Neuronal stem cell (in vitro differentiated cells): ENCODE measurements at regions not wholly inside any gene's neighbourhood (a gene's known extent, or its start where the extent isn't known, plus 50 kb on each side); places are given as distances from the start of the nearest gene placed in this dataset.
"Not testable (repeated sequence)": the region's sequence is repeated elsewhere in the genome, so short reads cannot be mapped to it uniquely, and the experiment has no call there.

Experiments used
- DNase-seq: peaks from one replicate; pipeline ENCODE4 v3.0.0-alpha.2; 2013; ENCODE audit warnings: low spot score
- H2AFZ ChIP-seq: one replicate; pipeline ENCODE4 v1.6.1; 2013; ENCODE audit warnings: mild to moderate bottlenecking, low read length, inconsistent platforms
- H2AK5ac ChIP-seq: 2 replicates; pipeline ENCODE4 v1.6.1; 2013; ENCODE audit warnings: low read depth, mild to moderate bottlenecking, inconsistent platforms, low read length, moderate library complexity, mixed read lengths
- H2BK120ac ChIP-seq: 2 replicates; pipeline ENCODE4 v1.6.1; 2013; ENCODE audit warnings: low read depth, mild to moderate bottlenecking, inconsistent platforms, low read length, moderate library complexity, mixed read lengths
- H2BK12ac ChIP-seq: one replicate; pipeline ENCODE4 v1.6.1; 2013; ENCODE audit warnings: low read length, inconsistent platforms
- H2BK15ac ChIP-seq: 2 replicates; pipeline ENCODE4 v1.6.1; 2013; ENCODE audit warnings: mild to moderate bottlenecking, low read length, inconsistent platforms, mixed read lengths
- H2BK5ac ChIP-seq: one replicate; pipeline ENCODE4 v1.6.1; 2013; ENCODE audit warnings: inconsistent platforms, mild to moderate bottlenecking, low read length, moderate library complexity
- H3K14ac ChIP-seq: one replicate; pipeline ENCODE4 v1.6.1; 2013; ENCODE audit warnings: low read length, inconsistent platforms
- H3K18ac ChIP-seq: 2 replicates; pipeline ENCODE4 v1.6.1; 2013; ENCODE audit warnings: low read length, inconsistent platforms
- H3K23ac ChIP-seq: 2 replicates; pipeline ENCODE4 v1.6.1; 2013; ENCODE audit warnings: low read depth, mild to moderate bottlenecking, mixed read lengths, low read length, inconsistent platforms; ENCODE audit not compliant: poor library complexity
- H3K27ac ChIP-seq: replicated peaks from 3 replicates; pipeline ENCODE4 v1.5.1; 2013; ENCODE audit warnings: low read length, inconsistent platforms
- H3K27me3 ChIP-seq, 3 experiments: 2 replicates each; pipeline ENCODE4 v1.6.1; 2013; ENCODE audit warnings: low read length in 3 of 3, mild to moderate bottlenecking in 2 of 3, inconsistent platforms in 1 of 3, low read depth in 1 of 3, mixed read lengths in 1 of 3, moderate library complexity in 1 of 3; ENCODE audit not compliant: control insufficient read depth in 3 of 3, insufficient read depth in 3 of 3
- H3K36me3 ChIP-seq, 2 donors: replicated peaks in 1 of 2; 2 replicates each; pipeline ENCODE4 v1.6.1; 2013; ENCODE audit warnings: low read length in 2 of 2; ENCODE audit not compliant: control insufficient read depth in 2 of 2, insufficient read depth in 2 of 2
- H3K4ac ChIP-seq: 2 replicates; pipeline ENCODE4 v1.6.1; 2013; ENCODE audit warnings: inconsistent platforms, mild to moderate bottlenecking, low read length, moderate library complexity
- H3K4me1 ChIP-seq, 2 donors: 1 replicate in 1 of 2; 2 replicates in 1 of 2; pipeline ENCODE4 v1.6.1; 2013; ENCODE audit warnings: low read length in 2 of 2, low read depth in 1 of 2; ENCODE audit not compliant: control insufficient read depth in 2 of 2, insufficient read depth in 1 of 2
- H3K4me2 ChIP-seq: one replicate; pipeline ENCODE4 v1.6.1; 2013; ENCODE audit warnings: mild to moderate bottlenecking, low read length, inconsistent platforms; ENCODE audit not compliant: insufficient read depth, poor library complexity, severe bottlenecking
- H3K4me3 ChIP-seq, 2 donors: 2 replicates each; pipeline ENCODE4 v1.5.1; 2013; ENCODE audit warnings: low read length in 2 of 2, mild to moderate bottlenecking in 2 of 2, inconsistent platforms in 1 of 2, moderate library complexity in 1 of 2
- H3K79me1 ChIP-seq: one replicate; pipeline ENCODE4 v1.6.1; 2013; ENCODE audit warnings: low read depth, mild to moderate bottlenecking, inconsistent platforms, low read length, moderate library complexity
- H3K9ac ChIP-seq: one replicate; pipeline ENCODE4 v1.6.1; 2013; ENCODE audit warnings: mild to moderate bottlenecking, low read depth, low read length, inconsistent platforms; ENCODE audit not compliant: poor library complexity
- H3K9me3 ChIP-seq, 2 donors: replicated peaks in 1 of 2; 2 replicates each; pipeline versions ENCODE3 to v1.6.1; 2013; ENCODE audit warnings: low read length in 2 of 2, mild to moderate bottlenecking in 2 of 2, inconsistent platforms in 1 of 2, low read depth in 1 of 2, mixed read lengths in 1 of 2, moderate library complexity in 1 of 2; ENCODE audit not compliant: control insufficient read depth in 2 of 2, insufficient read depth in 1 of 2
- H4K8ac ChIP-seq: one replicate; pipeline ENCODE4 v1.6.1; 2013; ENCODE audit warnings: low read depth, mild to moderate bottlenecking, inconsistent platforms, low read length, moderate library complexity
- H4K91ac ChIP-seq: one replicate; pipeline ENCODE4 v1.6.1; 2013; ENCODE audit warnings: low read length, low read depth, mild to moderate bottlenecking, inconsistent platforms; ENCODE audit not compliant: poor library complexity
- WGBS, 2 donors: extraction: QIAGEN DNeasy Blood & Tissue Kit; methylation state at CpG; one replicate each; pipeline ENCODE4 v1.1.7; 2013; ENCODE audit warnings: missing lambda C conversion rate in 2 of 2, mixed read lengths in 1 of 2; ENCODE audit not compliant: insufficient read length in 2 of 2, insufficient replicate concordance in 1 of 2; ENCODE audit errors: extremely low coverage in 2 of 2; 5-methylcytosine and 5-hydroxymethylcytosine counted together

DNA sequence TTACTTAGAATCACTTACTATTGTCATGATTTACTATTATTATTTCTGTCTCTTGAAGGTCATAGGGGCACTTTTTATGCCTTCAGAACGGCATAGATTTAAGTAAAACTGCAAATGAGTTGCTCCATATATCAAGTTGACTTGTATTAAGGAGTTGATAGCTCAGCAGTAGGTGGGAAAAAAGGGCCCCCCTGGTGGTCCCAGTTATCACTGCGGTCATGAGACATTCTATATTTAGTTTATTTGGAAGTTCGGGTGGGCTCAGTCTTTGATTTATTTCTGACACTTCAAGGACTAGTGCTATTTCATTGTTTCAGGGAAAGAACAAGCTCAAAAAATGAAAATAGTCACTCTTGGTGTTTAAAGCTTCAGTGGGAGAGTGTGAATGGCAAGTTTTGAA, 159.3 kb downstream of the SLC24A2 start:
- Histone ChIP-seq H3K4me1 (no peaks in the 10 kb centered on the region), H3K9me3 (no peaks in the 10 kb centered on the region)

DNA sequence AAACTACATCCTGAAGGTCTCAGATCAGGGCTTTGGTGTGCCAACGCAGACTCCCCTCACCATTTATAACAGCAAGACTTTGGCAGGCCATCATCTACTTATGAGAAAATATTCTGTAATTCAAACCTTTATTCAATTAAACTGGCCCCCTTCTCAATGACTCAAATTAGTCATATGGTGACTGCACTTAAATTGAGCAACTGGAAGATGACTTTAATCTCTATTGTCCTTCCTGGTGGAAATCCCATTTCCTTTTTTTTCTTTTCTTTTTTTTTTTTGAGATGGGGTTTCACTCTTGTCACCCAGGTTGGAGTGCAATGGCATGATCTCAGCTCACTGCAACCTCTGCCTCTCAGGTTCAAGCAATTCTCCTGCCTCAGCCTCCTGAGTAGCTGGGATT, 163.4 kb downstream of the SLC24A2 start:
- H4K91ac ChIP-seq, H3K18ac ChIP-seq, H3K9ac ChIP-seq, H3K79me1 ChIP-seq, H3K4me3 ChIP-seq, H3K27me3 ChIP-seq, H3K4me1 ChIP-seq, H3K9me3 ChIP-seq, DNase-seq, H2AFZ ChIP-seq, H3K14ac ChIP-seq, H3K27ac ChIP-seq, H3K4me2 ChIP-seq, H2BK15ac ChIP-seq, H2BK5ac ChIP-seq, H2BK12ac ChIP-seq, H3K23ac ChIP-seq, H2AK5ac ChIP-seq, H3K36me3 ChIP-seq, H2BK120ac ChIP-seq, H4K8ac ChIP-seq, H3K4ac ChIP-seq: not testable (repeated sequence)
- WGBS, 2 donors = no CpG with 5 or more reads among the region's 1 CpG

More for the DNA sequence above, 159.3 kb downstream of the SLC24A2 start:
- H3K18ac ChIP-seq = no peak overlapping the region
- no peak overlapping the region for H3K4ac ChIP-seq
- no peak for DNase-seq
- no peak overlapping the region for H2AFZ ChIP-seq
- H2BK15ac ChIP-seq = no peak overlapping the region
- H3K79me1 ChIP-seq = no peaks in the 10 kb centered on the region
- no CpG with 5 or more reads among the region's 3 CpGs for WGBS, 2 donors
- no peak overlapping the region for H3K27ac ChIP-seq
- H2AK5ac ChIP-seq = no peak overlapping the region
- no peaks in the 10 kb centered on the region for H3K36me3 ChIP-seq
- H3K4me2 ChIP-seq = no peak overlapping the region
- H3K23ac ChIP-seq = no peak overlapping the region
- no peak overlapping the region for H2BK120ac ChIP-seq
- H3K9ac ChIP-seq = no peak overlapping the region
- no peak overlapping the region for H3K14ac ChIP-seq
- H4K8ac ChIP-seq = no peak overlapping the region
- no peak overlapping the region for H2BK5ac ChIP-seq
- H4K91ac ChIP-seq = no peak overlapping the region
- no peak overlapping the region for H3K4me3 ChIP-seq
- no peaks in the 10 kb centered on the region for H3K27me3 ChIP-seq
- H2BK12ac ChIP-seq = no peak overlapping the region

- no peaks in the 10 kb centered on the region for H3K36me3 ChIP-seq
- H3K23ac ChIP-seq = no peak overlapping the region
- no CpG with 5 or more reads among the region's 3 CpGs for whole genome bisulfite sequencing, 2 donors
- DNase-seq = no peak
- H2BK15ac ChIP-seq = no peak overlapping the region
- H3K9ac ChIP-seq = no peak overlapping the region
- no peak overlapping the region for H3K4me2 ChIP-seq
- no peaks in the 10 kb centered on the region for H3K79me1 ChIP-seq
- H3K27ac ChIP-seq = no peak overlapping the region
- no peak overlapping the region for H2AFZ ChIP-seq
- H2BK12ac ChIP-seq = no peak overlapping the region
- H3K4ac ChIP-seq = no peak overlapping the region
- H2BK5ac ChIP-seq = no peak overlapping the region
- no peak overlapping the region for H4K8ac ChIP-seq
- H2AK5ac ChIP-seq = no peak overlapping the region
- H3K9me3 ChIP-seq = no peaks in the 10 kb centered on the region
- no peak overlapping the region for H3K4me3 ChIP-seq
- no peaks in the 10 kb centered on the region for H3K4me1 ChIP-seq
- no peak overlapping the region for H2BK120ac ChIP-seq
- no peaks in the 10 kb centered on the region for H3K27me3 ChIP-seq
- H3K18ac ChIP-seq = no peak overlapping the region
- H4K91ac ChIP-seq = no peak overlapping the region
- H3K14ac ChIP-seq = no peak overlapping the region
Observed at GRCh38 chr9:19624519-19624918, 164.3 kb downstream of the SLC24A2 start.

DNA sequence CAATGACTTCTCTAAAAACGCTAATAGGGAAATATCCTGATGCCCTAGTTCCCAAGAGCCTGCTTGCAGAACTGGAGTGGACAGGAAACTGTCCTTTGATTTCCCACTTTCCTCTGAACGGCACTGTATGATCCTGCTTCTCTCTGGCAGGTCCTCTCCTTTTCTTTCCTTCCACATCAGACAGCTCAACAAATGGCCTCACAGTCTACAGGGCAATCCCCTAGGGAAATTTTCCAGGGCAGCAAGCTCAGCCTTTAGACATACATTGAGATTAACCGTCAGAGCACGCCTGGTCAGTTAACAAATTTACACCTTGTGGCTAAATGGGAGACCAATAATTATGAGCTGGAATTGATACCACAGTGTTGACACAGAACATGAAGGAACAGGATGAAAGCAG, 164.9 kb downstream of the SLC24A2 start:
- H3K27ac ChIP-seq = no peak overlapping the region
- H4K8ac ChIP-seq = no peak overlapping the region
- no peak for DNase-seq
- H3K9me3 ChIP-seq = no peaks in the 10 kb centered on the region
- H2BK120ac ChIP-seq = no peak overlapping the region
- H3K4me2 ChIP-seq = no peak overlapping the region
- H3K4ac ChIP-seq = no peak overlapping the region
- no peak overlapping the region for H2AFZ ChIP-seq
- no peak overlapping the region for H3K18ac ChIP-seq
- H2BK12ac ChIP-seq = no peak overlapping the region
- H2BK5ac ChIP-seq = no peak overlapping the region
- no CpG with 5 or more reads among the region's 4 CpGs for WGBS, 2 donors
- H3K4me3 ChIP-seq = no peak overlapping the region
- H2BK15ac ChIP-seq = no peak overlapping the region
- no peak overlapping the region for H3K23ac ChIP-seq
- H2AK5ac ChIP-seq = no peak overlapping the region
- no peak overlapping the region for H3K9ac ChIP-seq
- H3K36me3 ChIP-seq = no peaks in the 10 kb centered on the region
- no peak overlapping the region for H4K91ac ChIP-seq
- no peak overlapping the region for H3K14ac ChIP-seq
- H3K27me3 ChIP-seq = no peaks in the 10 kb centered on the region
- H3K79me1 ChIP-seq = no peaks in the 10 kb centered on the region
- H3K4me1 ChIP-seq = no peaks in the 10 kb centered on the region
